NCI-H2107 treated with DMSO at 0.1 percent for 48 hours (cell line): ENCODE measurements at regions not wholly inside any gene's neighbourhood (a gene's known extent, or its start where the extent isn't known, plus 50 kb on each side); places are given as distances from the start of the nearest gene placed in this dataset.

Experiments
- DNase-seq: peaks from one replicate; lab custom pipeline; 2025; ENCODE audit not compliant: unreplicated experiment; lab: John Stamatoyannopoulos, UW

GRCh38 chr16:86389566-86390328 is 120.6 kb upstream of the FOXF1 start:
- DNase-seq = no peak

GRCh38 chr16:86390335-86390734 is 120.0 kb upstream of the FOXF1 start:
- DNase-seq = no peak

- no peak for DNase-seq
Observed at GRCh38 chr16:86391486-86391885, 118.8 kb upstream of the FOXF1 start.

GRCh38 chr16:86391984-86392383 is 118.3 kb upstream of the FOXF1 start:
- DNase-seq = no peak

- no peak for DNase-seq
Observed at GRCh38 chr16:86392436-86393152, 117.7 kb upstream of the FOXF1 start.

- DNase-seq = no peak
Observed at GRCh38 chr16:86393907-86394626, 116.3 kb upstream of the FOXF1 start.

GRCh38 chr16:86395477-86395876 is 114.8 kb upstream of the FOXF1 start:
- no peak for DNase-seq

GRCh38 chr16:86396422-86396821 is 113.9 kb upstream of the FOXF1 start:
- no peak for DNase-seq

- DNase-seq = no peak
Observed at GRCh38 chr16:86396901-86397311, 113.4 kb upstream of the FOXF1 start.

GRCh38 chr16:86398201-86398600 is 112.1 kb upstream of the FOXF1 start:
- no peak for DNase-seq

GRCh38 chr16:86398622-86399021 is 111.7 kb upstream of the FOXF1 start:
- DNase-seq = no peak

GRCh38 chr16:86401126-86401525 is 109.2 kb upstream of the FOXF1 start:
- no peak for DNase-seq

- DNase-seq = no peak
Observed at GRCh38 chr16:86403085-86403484, 107.2 kb upstream of the FOXF1 start.

- DNase-seq = no peak
Observed at GRCh38 chr16:86403541-86404163, 106.7 kb upstream of the FOXF1 start.

- no peak for DNase-seq
Observed at GRCh38 chr16:86404678-86405077, 105.6 kb upstream of the FOXF1 start.

GRCh38 chr16:86405319-86405718 is 105.0 kb upstream of the FOXF1 start:
- DNase-seq = no peak

GRCh38 chr16:86406056-86406455 is 104.3 kb upstream of the FOXF1 start:
- no peak for DNase-seq

- DNase-seq = no peak
Observed at GRCh38 chr16:86408685-86409084, 101.6 kb upstream of the FOXF1 start.

GRCh38 chr16:86410081-86410480 is 100.2 kb upstream of the FOXF1 start:
- no peak for DNase-seq

- DNase-seq = no peak
Observed at GRCh38 chr16:86410529-86410928, 99.8 kb upstream of the FOXF1 start.

GRCh38 chr16:86411897-86412296 is 98.4 kb upstream of the FOXF1 start:
- DNase-seq = no peak
